ENCODE measurements at regions not wholly inside any gene's neighbourhood (a gene's known extent, or its start where the extent isn't known, plus 50 kb on each side); places are given as distances from the start of the nearest gene placed in this dataset.

- no peaks in the 10 kb centered on the region for H3K27me3 ChIP-seq
- no peaks in the 10 kb centered on the region for H3K36me3 ChIP-seq
- intact Hi-C loops (cut with DNase I; ENCODE audit: low total_unique reads): no loop called here
- no peak for DNase-seq (ENCODE audit: low spot score in 2 of 2)
- H3K4me1 ChIP-seq: no peaks in the 10 kb centered on the region
- H3K4me3 ChIP-seq: no peak overlapping the region
- H3K27ac ChIP-seq: no peak overlapping the region
- TF ChIP-seq POLR2AphosphoS5 (IDR thresholded peaks at IDR 0.05) (no peak), POLR2A (IDR thresholded peaks at IDR 0.05) (no peak)
- TF ChIP-seq, protein P1, sequence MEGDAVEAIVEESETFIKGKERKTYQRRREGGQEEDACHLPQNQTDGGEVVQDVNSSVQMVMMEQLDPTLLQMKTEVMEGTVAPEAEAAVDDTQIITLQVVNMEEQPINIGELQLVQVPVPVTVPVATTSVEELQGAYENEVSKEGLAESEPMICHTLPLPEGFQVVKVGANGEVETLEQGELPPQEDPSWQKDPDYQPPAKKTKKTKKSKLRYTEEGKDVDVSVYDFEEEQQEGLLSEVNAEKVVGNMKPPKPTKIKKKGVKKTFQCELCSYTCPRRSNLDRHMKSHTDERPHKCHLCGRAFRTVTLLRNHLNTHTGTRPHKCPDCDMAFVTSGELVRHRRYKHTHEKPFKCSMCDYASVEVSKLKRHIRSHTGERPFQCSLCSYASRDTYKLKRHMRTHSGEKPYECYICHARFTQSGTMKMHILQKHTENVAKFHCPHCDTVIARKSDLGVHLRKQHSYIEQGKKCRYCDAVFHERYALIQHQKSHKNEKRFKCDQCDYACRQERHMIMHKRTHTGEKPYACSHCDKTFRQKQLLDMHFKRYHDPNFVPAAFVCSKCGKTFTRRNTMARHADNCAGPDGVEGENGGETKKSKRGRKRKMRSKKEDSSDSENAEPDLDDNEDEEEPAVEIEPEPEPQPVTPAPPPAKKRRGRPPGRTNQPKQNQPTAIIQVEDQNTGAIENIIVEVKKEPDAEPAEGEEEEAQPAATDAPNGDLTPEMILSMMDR (IDR thresholded peaks at IDR 0.05): no peak
- H3K9me3 ChIP-seq: peaks cover under 1 to 1% of the 10 kb centered on the region in 2 donors
Observed at GRCh38 chr13:51019026-51019425, 92.0 kb downstream of the C13orf42 start.

GRCh38 chr13:51017516-51017915 lies 93.6 kb downstream of the C13orf42 start:
- no peak for DNase-seq (ENCODE audit: low spot score in 2 of 2)
- no peak for TF ChIP-seq POLR2A (IDR thresholded peaks at IDR 0.05)
- TF ChIP-seq POLR2AphosphoS5 (IDR thresholded peaks at IDR 0.05): no peak
- TF ChIP-seq, protein P1 (IDR thresholded peaks at IDR 0.05): no peak
- H3K27me3 ChIP-seq: no peaks in the 10 kb centered on the region
- H3K4me3 ChIP-seq: no peak overlapping the region
- H3K27ac ChIP-seq: no peak overlapping the region
- no peaks in the 10 kb centered on the region for H3K36me3 ChIP-seq
- intact Hi-C loops (cut with DNase I; ENCODE audit: low total_unique reads): no loop called here
- no peaks in the 10 kb centered on the region for H3K4me1 ChIP-seq
- peaks cover 8 to 14% of the 10 kb centered on the region in 2 donors for H3K9me3 ChIP-seq

DNA sequence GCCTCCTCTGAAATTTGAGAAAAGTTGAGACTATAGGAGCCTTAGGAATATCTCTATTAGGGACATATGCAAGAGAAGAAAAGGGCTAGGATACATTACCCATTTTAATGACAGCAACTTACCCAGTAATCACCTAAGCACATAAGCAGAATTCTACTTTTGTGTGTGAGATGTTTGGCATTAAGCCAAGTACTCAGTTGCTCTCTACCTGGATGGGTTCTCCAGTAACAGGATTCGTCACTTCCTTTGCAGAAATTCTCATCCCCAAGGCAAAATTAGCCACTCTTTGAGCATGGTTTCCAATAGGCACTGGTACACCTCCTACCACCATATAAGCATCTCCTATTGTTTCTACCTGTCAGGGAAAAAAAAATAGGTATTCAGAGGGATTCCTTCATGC lies 95.1 kb downstream of the C13orf42 start:
- Histone ChIP-seq H3K36me3 (no peaks in the 10 kb centered on the region), H3K4me3 (no peak overlapping the region), H3K4me1 (no peaks in the 10 kb centered on the region), H3K27me3 (no peaks in the 10 kb centered on the region), H3K9me3 (peaks cover 8 to 14% of the 10 kb centered on the region in 2 donors), H3K27ac (no peak overlapping the region)
- intact Hi-C loops (cut with DNase I; ENCODE audit: low total_unique reads): no loop called here
- DNase-seq (ENCODE audit: low spot score in 2 of 2): no peak
- TF ChIP-seq, protein P1 (IDR thresholded peaks at IDR 0.05): no peak
- no peak for TF ChIP-seq POLR2AphosphoS5 (IDR thresholded peaks at IDR 0.05)
- TF ChIP-seq POLR2A (IDR thresholded peaks at IDR 0.05): no peak

- Histone ChIP-seq H3K9me3 (peaks cover 8 to 14% of the 10 kb centered on the region in 2 donors), H3K4me3 (no peak overlapping the region), H3K27me3 (no peaks in the 10 kb centered on the region), H3K36me3 (no peaks in the 10 kb centered on the region), H3K27ac (no peak overlapping the region), H3K4me1 (no peaks in the 10 kb centered on the region)
- TF ChIP-seq POLR2A (IDR thresholded peaks at IDR 0.05): no peak
- TF ChIP-seq, protein P1 (IDR thresholded peaks at IDR 0.05): no peak
- TF ChIP-seq POLR2AphosphoS5 (IDR thresholded peaks at IDR 0.05): no peak
- no peak for DNase-seq (ENCODE audit: low spot score in 2 of 2)
- intact Hi-C loops (cut with DNase I; ENCODE audit: low total_unique reads): no loop called here
Observed at GRCh38 chr13:51009597-51009996, 100.0 kb downstream of the RNASEH2B start.

DNA sequence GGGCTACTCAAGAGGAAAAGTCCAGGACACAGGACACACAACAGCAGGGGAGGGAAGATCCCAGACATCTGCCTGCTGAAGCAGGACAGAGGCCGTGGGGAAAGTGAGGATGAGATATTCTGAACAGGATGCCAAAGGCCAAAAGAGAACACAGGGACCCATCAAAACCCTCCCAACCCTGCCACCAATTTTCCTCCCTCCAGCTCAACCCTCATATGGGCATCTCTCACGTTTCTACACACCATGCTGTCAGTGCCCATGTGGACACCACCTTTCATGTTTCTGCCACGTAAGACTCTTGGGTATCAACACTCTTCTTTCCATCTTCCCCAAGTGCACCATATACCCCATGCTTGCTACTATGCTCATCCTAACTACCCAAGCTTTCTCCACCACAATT lies 97.6 kb downstream of the RNASEH2B start:
- H3K27ac ChIP-seq: no peak overlapping the region
- H3K36me3 ChIP-seq: no peaks in the 10 kb centered on the region
- no peak for DNase-seq (ENCODE audit: low spot score in 2 of 2)
- no peaks in the 10 kb centered on the region for H3K27me3 ChIP-seq
- no peaks in the 10 kb centered on the region for H3K4me1 ChIP-seq
- intact Hi-C loops (cut with DNase I; ENCODE audit: low total_unique reads): no loop called here
- TF ChIP-seq POLR2A (IDR thresholded peaks at IDR 0.05) (no peak), POLR2AphosphoS5 (IDR thresholded peaks at IDR 0.05) (no peak)
- TF ChIP-seq, protein P1 (IDR thresholded peaks at IDR 0.05): no peak
- no peak overlapping the region for H3K4me3 ChIP-seq
- H3K9me3 ChIP-seq: no peaks in the 10 kb centered on the region
